ENCODE measurements at regions not wholly inside any gene's neighbourhood (a gene's known extent, or its start where the extent isn't known, plus 50 kb on each side); places are given as distances from the start of the nearest gene placed in this dataset.

GRCh38 chr2:209368406-209368805 lies 55.4 kb upstream of the MAP2 start:
- no peak for DNase-seq
- no peak overlapping the region for H3K27ac Mint-ChIP-seq (ENCODE audit: unreplicated experiment)
- no peaks in the 10 kb centered on the region for H3K36me3 Mint-ChIP-seq (ENCODE audit: unreplicated experiment)
- TF ChIP-seq CTCF (IDR thresholded peaks at IDR 0.05; ENCODE audit: partially characterized antibody, unreplicated experiment): no peak
- H3K27me3 Mint-ChIP-seq (ENCODE audit: unreplicated experiment): no peaks in the 10 kb centered on the region
- no peak overlapping the region for H3K4me3 Mint-ChIP-seq (ENCODE audit: unreplicated experiment)
- peaks cover 2% of the 10 kb centered on the region for H3K4me1 Mint-ChIP-seq (ENCODE audit: low read depth, unreplicated experiment)
- H3K9me3 Mint-ChIP-seq (ENCODE audit: unreplicated experiment): peaks cover 2% of the 10 kb centered on the region

DNA sequence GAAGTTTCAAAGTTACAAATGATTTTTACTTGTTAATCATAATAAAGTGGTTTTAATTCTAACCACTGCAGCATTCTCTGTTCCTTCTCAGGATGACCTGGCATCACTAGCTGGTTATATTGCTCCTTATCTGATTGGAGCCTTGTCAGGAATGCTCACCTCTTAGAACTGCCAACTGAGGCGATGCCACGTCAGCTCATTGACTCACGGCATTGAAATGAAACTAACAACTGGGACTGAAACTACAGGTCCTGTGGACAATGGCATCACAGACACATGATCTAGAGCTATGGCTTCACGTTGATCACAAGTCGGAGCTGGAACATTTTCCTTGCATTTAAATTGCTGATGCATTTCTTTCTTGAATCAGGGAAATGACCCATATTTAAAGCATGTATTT lies 54.9 kb upstream of the MAP2 start:
- peaks cover 2% of the 10 kb centered on the region for H3K9me3 Mint-ChIP-seq (ENCODE audit: unreplicated experiment)
- no peak overlapping the region for H3K27ac Mint-ChIP-seq (ENCODE audit: unreplicated experiment)
- no peak for DNase-seq
- TF ChIP-seq CTCF (IDR thresholded peaks at IDR 0.05; ENCODE audit: partially characterized antibody, unreplicated experiment): no peak
- H3K27me3 Mint-ChIP-seq (ENCODE audit: unreplicated experiment): no peaks in the 10 kb centered on the region
- no peak overlapping the region for H3K4me3 Mint-ChIP-seq (ENCODE audit: unreplicated experiment)
- H3K4me1 Mint-ChIP-seq (ENCODE audit: low read depth, unreplicated experiment): peaks cover 2% of the 10 kb centered on the region
- H3K36me3 Mint-ChIP-seq (ENCODE audit: unreplicated experiment): peaks cover under 1% of the 10 kb centered on the region

DNA sequence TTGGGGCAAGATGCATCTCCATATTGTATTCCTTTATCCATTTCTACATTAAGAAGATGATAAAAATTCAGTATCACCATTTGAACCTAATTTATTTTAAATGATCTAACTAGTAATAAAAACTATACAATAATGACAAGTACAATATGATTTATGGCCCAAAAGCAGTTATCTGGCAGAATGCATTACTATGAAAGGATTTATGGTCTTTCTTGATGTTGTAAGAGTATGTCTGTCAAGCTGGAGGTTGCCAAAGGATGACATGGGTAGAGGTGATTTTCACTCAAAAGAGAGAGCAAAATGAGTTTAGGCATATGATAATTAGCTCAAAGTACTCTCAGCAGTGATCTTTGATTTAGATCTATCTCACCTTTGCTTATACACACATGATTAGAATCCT lies 54.2 kb upstream of the MAP2 start:
- no peak for DNase-seq
- Mint-ChIP-seq H3K4me1 (ENCODE audit: low read depth, unreplicated experiment) (no peaks in the 10 kb centered on the region), H3K27me3 (ENCODE audit: unreplicated experiment) (no peaks in the 10 kb centered on the region), H3K4me3 (ENCODE audit: unreplicated experiment) (no peak overlapping the region), H3K27ac (ENCODE audit: unreplicated experiment) (no peak overlapping the region), H3K36me3 (ENCODE audit: unreplicated experiment) (peaks cover 4% of the 10 kb centered on the region), H3K9me3 (ENCODE audit: unreplicated experiment) (peaks cover 2% of the 10 kb centered on the region)
- no peak for TF ChIP-seq CTCF (IDR thresholded peaks at IDR 0.05; ENCODE audit: partially characterized antibody, unreplicated experiment)

- H3K4me3 Mint-ChIP-seq (ENCODE audit: unreplicated experiment): no peak overlapping the region
- H3K36me3 Mint-ChIP-seq (ENCODE audit: unreplicated experiment): peaks cover 15% of the 10 kb centered on the region
- H3K9me3 Mint-ChIP-seq (ENCODE audit: unreplicated experiment): peaks cover 2% of the 10 kb centered on the region
- TF ChIP-seq CTCF (IDR thresholded peaks at IDR 0.05; ENCODE audit: partially characterized antibody, unreplicated experiment): no peak
- no peaks in the 10 kb centered on the region for H3K4me1 Mint-ChIP-seq (ENCODE audit: low read depth, unreplicated experiment)
- no peaks in the 10 kb centered on the region for H3K27me3 Mint-ChIP-seq (ENCODE audit: unreplicated experiment)
- DNase-seq: no peak
- H3K27ac Mint-ChIP-seq (ENCODE audit: unreplicated experiment): no peak overlapping the region
Observed at GRCh38 chr2:209371407-209371806, 52.4 kb upstream of the MAP2 start.
